GM13977 (cell line): ENCODE measurements at regions not wholly inside any gene's neighbourhood (a gene's known extent, or its start where the extent isn't known, plus 50 kb on each side); places are given as distances from the start of the nearest gene placed in this dataset.

ENCODE experiments used
- DNase-seq: peaks from one replicate; pipeline ENCODE4 v3.0.0; 2012; ENCODE audit warnings: low spot score
- CTCF ChIP-seq: IDR thresholded peaks from 2 replicates; pipeline ENCODE4 v1.5.1; 2012; ENCODE audit warnings: mild to moderate bottlenecking, control low read depth; ENCODE audit not compliant: insufficient read depth; ENCODE audit errors: extremely low read depth, missing control alignments
- in situ Hi-C: fragments of 300-500 bp; cut with MboI; formaldehyde crosslinking; loops from one replicate; pipeline ENCODE4 v1.12.0; 2022; ENCODE audit warnings: low sequenced_read_pairs, low pct_unique_long_range_greater_than_20kb, mixed read lengths, inconsistent platforms; ENCODE audit not compliant: unreplicated experiment

- DNase-seq, result no peak
- in situ Hi-C loops, result no loop called here
- TF ChIP-seq CTCF, result no peak
Observed at GRCh38 chr2:187208199-187208785, 239.8 kb downstream of the CALCRL start.

GRCh38 chr2:187207126-187207525 is 240.9 kb downstream of the CALCRL start:
- TF ChIP-seq CTCF, result no peak
- in situ Hi-C loops, result no loop called here

GRCh38 chr2:187206471-187206870 is 241.6 kb downstream of the CALCRL start:
- in situ Hi-C loops, result no loop called here
- no peak for TF ChIP-seq CTCF
- DNase-seq, result no peak

More at GRCh38 chr2:187207126-187207525, 240.9 kb downstream of the CALCRL start:
- no peak for DNase-seq

- in situ Hi-C loops, result no loop called here
- no peak for DNase-seq
- no peak for TF ChIP-seq CTCF
Observed at GRCh38 chr2:187206071-187206470, 242.0 kb downstream of the CALCRL start.

- TF ChIP-seq CTCF, result no peak
- in situ Hi-C loops, result no loop called here
Observed at GRCh38 chr2:187198136-187198535, 249.9 kb downstream of the CALCRL start.

GRCh38 chr2:187194049-187194448 is 254.0 kb downstream of the CALCRL start:
- in situ Hi-C loops, result no loop called here
- DNase-seq, result no peak
- TF ChIP-seq CTCF, result no peak

More at GRCh38 chr2:187198136-187198535, 249.9 kb downstream of the CALCRL start:
- no peak for DNase-seq
